Activated B cell treated with CpG ODN at 0.5 μM for 24 hours (primary cell): ENCODE measurements at regions not wholly inside any gene's neighbourhood (a gene's known extent, or its start where the extent isn't known, plus 50 kb on each side); places are given as distances from the start of the nearest gene placed in this dataset.

ENCODE experiments used
- ATAC-seq: fragments of 200-7000 bp; cut with Tn5 transposase; one replicate; pipeline ENCODE4 v1.10.0; 2021; ENCODE audit warnings: low read depth, mild to moderate bottlenecking, moderate library complexity
- CTCF ChIA-PET: fragments of 350-600 bp; sonication (Branson Sonifier 250); formaldehyde crosslinking; loops from one replicate; lab custom pipeline; 2021; ENCODE audit warnings: antibody characterized with exemption; lab: Charles Lee
- POLR2A ChIA-PET: fragments of 350-600 bp; sonication (Branson Sonifier 250); formaldehyde crosslinking; loops from one replicate; lab custom pipeline; 2021; ENCODE audit warnings: antibody characterized with exemption; lab: Charles Lee
- DNase-seq: peaks from one replicate; pipeline ENCODE4 v3.0.0; 2022
- H3K27ac Mint-ChIP-seq: one replicate; pipeline ENCODE4 v1.8.0; 2020; ENCODE audit warnings: mixed read lengths
- H3K27me3 Mint-ChIP-seq: one replicate; pipeline ENCODE4 v1.8.0; 2021; ENCODE audit warnings: mixed read lengths
- H3K36me3 Mint-ChIP-seq: one replicate; pipeline ENCODE4 v1.8.0; 2021; ENCODE audit warnings: low read depth, mixed read lengths
- H3K4me1 Mint-ChIP-seq: one replicate; pipeline ENCODE4 v1.8.0; 2021; ENCODE audit warnings: mixed read lengths
- H3K4me3 Mint-ChIP-seq: one replicate; pipeline ENCODE4 v1.8.0; 2020; ENCODE audit warnings: mild to moderate bottlenecking, mixed read lengths
- H3K9me3 Mint-ChIP-seq: one replicate; pipeline ENCODE4 v1.8.0; 2020; ENCODE audit warnings: mixed read lengths
- CTCF ChIP-seq: fragments of 200-600 bp; IDR thresholded peaks from one replicate; pipeline ENCODE4 v1.8.0; 2022; ENCODE audit warnings: antibody characterized with exemption, mild to moderate bottlenecking
- intact Hi-C: fragments of 100-400 bp; cut with micrococcal nuclease; formaldehyde crosslinking; loops from one replicate; pipeline ENCODE4 v1.15.1; 2024

DNA sequence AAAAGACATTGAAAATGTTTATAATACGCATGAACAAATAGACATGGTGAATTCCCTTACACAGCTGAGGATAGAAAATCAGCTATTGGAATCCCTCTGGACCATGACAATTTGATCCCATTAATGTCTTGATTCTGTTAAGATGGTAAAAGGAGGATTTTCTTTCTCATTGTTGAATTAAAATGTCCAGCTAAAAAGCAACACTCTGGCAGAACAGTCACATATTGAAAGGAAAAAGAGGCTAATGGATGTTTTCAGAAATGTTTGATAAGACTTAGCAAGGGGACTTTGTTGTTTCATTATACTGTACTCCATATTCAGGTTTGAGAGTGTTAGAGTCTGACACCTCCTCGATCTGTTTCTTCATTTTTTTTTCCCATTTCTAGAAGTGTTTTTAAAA lies 296.0 kb downstream of the OLFM4 start:
- no peak overlapping the region for H3K4me3 Mint-ChIP-seq
- ChIA-PET POLR2A (no interaction called here), CTCF (no interaction called here)
- no peaks in the 10 kb centered on the region for H3K27me3 Mint-ChIP-seq
- no peak for TF ChIP-seq CTCF
- H3K27ac Mint-ChIP-seq = no peak overlapping the region
- no peak for ATAC-seq
- intact Hi-C loops = no loop called here
- H3K36me3 Mint-ChIP-seq = no peaks in the 10 kb centered on the region
- no peaks in the 10 kb centered on the region for H3K4me1 Mint-ChIP-seq
- DNase-seq = no peak
- peaks cover 2% of the 10 kb centered on the region for H3K9me3 Mint-ChIP-seq

DNA sequence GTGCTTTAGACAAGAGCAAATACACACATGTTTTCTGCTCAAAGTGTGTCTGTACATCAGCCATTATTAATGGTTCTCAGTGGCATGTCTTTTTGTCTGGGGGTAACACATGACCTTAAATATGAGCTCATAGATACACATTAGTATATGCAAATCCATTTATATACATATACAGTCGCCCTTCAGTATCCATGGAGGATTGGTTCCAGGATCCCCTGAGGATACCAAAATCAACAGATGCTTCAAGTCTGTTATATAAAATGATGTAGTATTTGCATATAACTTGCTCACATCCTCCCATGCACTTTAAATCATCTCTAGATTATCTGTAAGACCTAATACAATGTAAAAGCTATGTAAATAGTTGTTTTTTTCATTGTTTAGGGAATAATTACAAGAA lies 298.1 kb downstream of the OLFM4 start:
- Mint-ChIP-seq H3K36me3 (no peaks in the 10 kb centered on the region), H3K27me3 (no peaks in the 10 kb centered on the region), H3K27ac (no peak overlapping the region), H3K4me3 (no peak overlapping the region), H3K4me1 (no peaks in the 10 kb centered on the region), H3K9me3 (peaks cover 2% of the 10 kb centered on the region)
- ChIA-PET CTCF (no interaction called here), POLR2A (no interaction called here)
- no peak for TF ChIP-seq CTCF
- DNase-seq (no peak), ATAC-seq (no peak)
- intact Hi-C loops = no loop called here

DNA sequence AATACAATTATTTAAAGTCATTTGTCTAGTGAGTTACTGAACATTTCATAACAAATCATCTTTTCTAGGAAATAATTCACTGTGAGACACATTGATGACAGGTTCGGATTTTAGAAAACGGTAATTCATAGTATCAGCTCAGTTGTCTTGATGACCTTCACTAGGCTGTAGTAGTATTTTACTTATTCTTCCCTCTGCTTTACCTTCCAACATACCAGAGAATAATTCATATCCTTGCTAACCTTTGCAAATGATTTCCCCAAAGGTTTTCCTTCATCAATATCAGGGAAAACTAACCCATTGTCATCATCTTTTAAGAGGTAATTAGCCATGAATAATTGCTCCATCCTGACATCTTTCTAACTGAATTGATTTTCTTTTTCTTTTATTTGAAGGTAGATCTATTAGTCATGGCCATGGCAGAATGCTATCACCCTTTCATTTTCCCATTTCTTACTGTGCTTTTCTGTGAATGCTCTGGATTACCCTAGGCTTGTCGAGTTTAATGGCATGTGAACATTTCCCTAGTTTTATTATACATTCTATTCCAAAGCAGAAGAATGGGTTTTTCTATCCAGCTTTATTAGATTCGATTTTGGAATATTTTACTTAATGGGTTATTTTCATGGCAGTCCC lies 299.2 kb downstream of the OLFM4 start:
- DNase-seq = no peak
- intact Hi-C loops = no loop called here
- ChIA-PET CTCF (no interaction called here), POLR2A (no interaction called here)
- Mint-ChIP-seq H3K27ac (no peak overlapping the region), H3K4me3 (no peak overlapping the region), H3K36me3 (no peaks in the 10 kb centered on the region), H3K4me1 (no peaks in the 10 kb centered on the region), H3K9me3 (peaks cover 2% of the 10 kb centered on the region), H3K27me3 (no peaks in the 10 kb centered on the region)
- TF ChIP-seq CTCF = no peak
- no peak for ATAC-seq

DNA sequence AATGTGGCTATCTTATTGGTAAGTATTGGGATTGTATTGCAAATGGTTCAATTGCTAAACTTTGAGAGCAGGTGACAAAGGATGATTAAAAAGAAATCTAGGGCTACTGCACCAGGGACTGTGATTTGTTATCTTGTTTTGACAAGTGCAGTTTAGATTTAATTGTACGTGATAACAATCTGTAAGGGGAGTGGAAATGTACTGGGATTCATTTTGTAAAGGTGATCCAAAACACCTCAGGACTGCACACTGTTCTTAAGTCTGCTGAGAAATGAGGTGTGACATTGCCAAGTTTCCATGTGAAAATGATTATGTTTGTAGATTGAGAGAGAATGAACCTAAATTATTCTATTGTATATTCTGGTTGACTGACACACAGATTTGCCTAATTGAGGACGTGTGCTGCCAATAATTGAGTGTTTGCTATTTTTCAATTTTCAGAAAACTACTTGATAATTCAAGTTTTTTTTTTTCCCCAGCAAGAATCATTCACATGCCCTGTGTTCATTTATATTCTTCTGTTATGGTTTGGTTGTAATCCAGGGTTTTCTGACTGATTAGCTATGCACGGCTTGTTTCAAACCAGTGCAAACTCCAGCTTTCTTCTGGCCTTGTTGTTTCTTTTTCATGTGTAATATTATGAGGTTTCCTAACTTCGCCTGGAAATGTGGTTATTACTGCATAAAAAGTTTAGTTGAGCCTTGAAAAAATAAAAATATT lies 308.0 kb downstream of the OLFM4 start:
- DNase-seq (no peak), ATAC-seq (no peak)
- ChIA-PET POLR2A (no interaction called here), CTCF (no interaction called here)
- H3K27me3 Mint-ChIP-seq = no peaks in the 10 kb centered on the region
- peaks cover 2% of the 10 kb centered on the region for H3K9me3 Mint-ChIP-seq
- intact Hi-C loops = no loop called here
- H3K4me1 Mint-ChIP-seq = no peaks in the 10 kb centered on the region
- TF ChIP-seq CTCF = no peak
- no peaks in the 10 kb centered on the region for H3K36me3 Mint-ChIP-seq
- no peak overlapping the region for H3K27ac Mint-ChIP-seq
- no peak overlapping the region for H3K4me3 Mint-ChIP-seq

GRCh38 chr13:53338760-53339159 lies 310.1 kb downstream of the OLFM4 start:
- ChIA-PET CTCF (no interaction called here), POLR2A (no interaction called here)
- Mint-ChIP-seq H3K27ac (no peak overlapping the region), H3K36me3 (no peaks in the 10 kb centered on the region), H3K4me1 (no peaks in the 10 kb centered on the region), H3K27me3 (no peaks in the 10 kb centered on the region), H3K9me3 (peaks cover 2% of the 10 kb centered on the region), H3K4me3 (no peak overlapping the region)
- DNase-seq = no peak
- intact Hi-C loops = no loop called here
- no peak for TF ChIP-seq CTCF
- no peak for ATAC-seq
